ENCODE measurements at regions not wholly inside any gene's neighbourhood (a gene's known extent, or its start where the extent isn't known, plus 50 kb on each side); places are given as distances from the start of the nearest gene placed in this dataset.

- H3K4me1 Mint-ChIP-seq (ENCODE audit: low read depth), result peaks cover 57% of the 10 kb centered on the region
- no peak for DNase-seq (ENCODE audit: low spot score)
- H3K9me3 Mint-ChIP-seq, result no peaks in the 10 kb centered on the region
- H3K36me3 Mint-ChIP-seq (ENCODE audit: low read depth), result no peaks in the 10 kb centered on the region
- H3K27ac Mint-ChIP-seq, result no peak overlapping the region
- H3K4me3 Mint-ChIP-seq (ENCODE audit: low read depth), result no peak overlapping the region
- peaks cover 15% of the 10 kb centered on the region for H3K27me3 Mint-ChIP-seq (ENCODE audit: low read depth)
- intact Hi-C loops (cut with micrococcal nuclease), result loop anchor here (10.0 kb wide), 1 partner anchor 250 kb away; no protein-coding TSS in a partner anchor
Observed at GRCh38 chr15:69725275-69725674, 272.7 kb downstream of the RPLP1 start.

GRCh38 chr15:69725957-69726356 is 273.3 kb downstream of the RPLP1 start:
- no peak for DNase-seq (ENCODE audit: low spot score)
- intact Hi-C loops (cut with micrococcal nuclease), result loop anchor here (10.0 kb wide), 1 partner anchor 249 kb away; no protein-coding TSS in a partner anchor
- H3K4me1 Mint-ChIP-seq (ENCODE audit: low read depth), result peaks cover 52% of the 10 kb centered on the region
- H3K36me3 Mint-ChIP-seq (ENCODE audit: low read depth), result no peaks in the 10 kb centered on the region
- H3K9me3 Mint-ChIP-seq, result no peaks in the 10 kb centered on the region
- H3K27ac Mint-ChIP-seq, result no peak overlapping the region
- no peak overlapping the region for H3K4me3 Mint-ChIP-seq (ENCODE audit: low read depth)
- peaks cover 15% of the 10 kb centered on the region for H3K27me3 Mint-ChIP-seq (ENCODE audit: low read depth)

GRCh38 chr15:69727121-69727924 is 274.7 kb downstream of the RPLP1 start:
- Mint-ChIP-seq H3K27ac (no peak overlapping the region), H3K36me3 (ENCODE audit: low read depth) (no peaks in the 10 kb centered on the region), H3K27me3 (ENCODE audit: low read depth) (peaks cover 18% of the 10 kb centered on the region), H3K9me3 (no peaks in the 10 kb centered on the region), H3K4me1 (ENCODE audit: low read depth) (peaks cover 41% of the 10 kb centered on the region), H3K4me3 (ENCODE audit: low read depth) (no peak overlapping the region)
- DNase-seq (ENCODE audit: low spot score), result no peak
- intact Hi-C loops (cut with micrococcal nuclease), result loop anchor here (10.0 kb wide), 1 partner anchor 247 kb away; no protein-coding TSS in a partner anchor

- H3K4me3 Mint-ChIP-seq (ENCODE audit: low read depth), result no peak overlapping the region
- peak; percentile 51 for DNase-seq (ENCODE audit: low spot score)
- intact Hi-C loops (cut with micrococcal nuclease), result loop anchor here (10.0 kb wide), 1 partner anchor 246 kb away; no protein-coding TSS in a partner anchor
- H3K27me3 Mint-ChIP-seq (ENCODE audit: low read depth), result peaks cover 22% of the 10 kb centered on the region
- H3K27ac Mint-ChIP-seq, result no peak overlapping the region
- no peaks in the 10 kb centered on the region for H3K9me3 Mint-ChIP-seq
- H3K4me1 Mint-ChIP-seq (ENCODE audit: low read depth), result peaks cover 33% of the 10 kb centered on the region
- H3K36me3 Mint-ChIP-seq (ENCODE audit: low read depth), result no peaks in the 10 kb centered on the region
Observed at GRCh38 chr15:69729167-69729748, 276.6 kb downstream of the RPLP1 start.

GRCh38 chr15:69730281-69731080 is 277.9 kb downstream of the RPLP1 start:
- Mint-ChIP-seq H3K36me3 (ENCODE audit: low read depth) (no peaks in the 10 kb centered on the region), H3K4me1 (ENCODE audit: low read depth) (peaks cover 21% of the 10 kb centered on the region), H3K4me3 (ENCODE audit: low read depth) (no peak overlapping the region), H3K9me3 (no peaks in the 10 kb centered on the region), H3K27me3 (ENCODE audit: low read depth) (peaks cover 18% of the 10 kb centered on the region), H3K27ac (no peak overlapping the region)
- intact Hi-C loops (cut with micrococcal nuclease), result no loop called here
- no peak for DNase-seq (ENCODE audit: low spot score)

GRCh38 chr15:69731081-69731330 is 278.4 kb downstream of the RPLP1 start:
- Mint-ChIP-seq H3K4me3 (ENCODE audit: low read depth) (no peak overlapping the region), H3K27me3 (ENCODE audit: low read depth) (peaks cover 23% of the 10 kb centered on the region), H3K4me1 (ENCODE audit: low read depth) (peaks cover 20% of the 10 kb centered on the region), H3K36me3 (ENCODE audit: low read depth) (no peaks in the 10 kb centered on the region), H3K9me3 (no peaks in the 10 kb centered on the region), H3K27ac (no peak overlapping the region)
- intact Hi-C loops (cut with micrococcal nuclease), result no loop called here
- no peak for DNase-seq (ENCODE audit: low spot score)

- no peak overlapping the region for H3K27ac Mint-ChIP-seq
- no peaks in the 10 kb centered on the region for H3K9me3 Mint-ChIP-seq
- H3K27me3 Mint-ChIP-seq (ENCODE audit: low read depth), result peaks cover 27% of the 10 kb centered on the region
Observed at GRCh38 chr15:69731581-69731980, 279.0 kb downstream of the RPLP1 start.

GRCh38 chr15:69732133-69732532 is 279.5 kb downstream of the RPLP1 start:
- no peak overlapping the region for H3K4me3 Mint-ChIP-seq (ENCODE audit: low read depth)
- H3K36me3 Mint-ChIP-seq (ENCODE audit: low read depth), result no peaks in the 10 kb centered on the region
- DNase-seq (ENCODE audit: low spot score), result no peak
- no peak overlapping the region for H3K27ac Mint-ChIP-seq
- H3K4me1 Mint-ChIP-seq (ENCODE audit: low read depth), result peaks cover 14% of the 10 kb centered on the region
- H3K9me3 Mint-ChIP-seq, result peaks cover 2% of the 10 kb centered on the region
- intact Hi-C loops (cut with micrococcal nuclease), result no loop called here
- H3K27me3 Mint-ChIP-seq (ENCODE audit: low read depth), result peaks cover 30% of the 10 kb centered on the region

More at GRCh38 chr15:69731581-69731980, 279.0 kb downstream of the RPLP1 start:
- Mint-ChIP-seq H3K4me3 (ENCODE audit: low read depth) (no peak overlapping the region), H3K4me1 (ENCODE audit: low read depth) (peaks cover 15% of the 10 kb centered on the region), H3K36me3 (ENCODE audit: low read depth) (no peaks in the 10 kb centered on the region)
- no peak for DNase-seq (ENCODE audit: low spot score)
- intact Hi-C loops (cut with micrococcal nuclease), result no loop called here

GRCh38 chr15:69734699-69735098 is 282.1 kb downstream of the RPLP1 start:
- H3K9me3 Mint-ChIP-seq, result peaks cover 3% of the 10 kb centered on the region
- no peak for DNase-seq (ENCODE audit: low spot score)
- H3K27me3 Mint-ChIP-seq (ENCODE audit: low read depth), result peaks cover 36% of the 10 kb centered on the region
- H3K4me3 Mint-ChIP-seq (ENCODE audit: low read depth), result no peak overlapping the region
- no peak overlapping the region for H3K27ac Mint-ChIP-seq
- intact Hi-C loops (cut with micrococcal nuclease), result no loop called here
- H3K4me1 Mint-ChIP-seq (ENCODE audit: low read depth), result peaks cover 2% of the 10 kb centered on the region
- H3K36me3 Mint-ChIP-seq (ENCODE audit: low read depth), result no peaks in the 10 kb centered on the region

GRCh38 chr15:69735121-69735520 is 282.5 kb downstream of the RPLP1 start:
- Mint-ChIP-seq H3K27ac (no peak overlapping the region), H3K9me3 (peaks cover 3% of the 10 kb centered on the region), H3K4me3 (ENCODE audit: low read depth) (no peak overlapping the region), H3K27me3 (ENCODE audit: low read depth) (peaks cover 39% of the 10 kb centered on the region), H3K4me1 (ENCODE audit: low read depth) (peaks cover 2% of the 10 kb centered on the region), H3K36me3 (ENCODE audit: low read depth) (no peaks in the 10 kb centered on the region)
- no peak for DNase-seq (ENCODE audit: low spot score)
- intact Hi-C loops (cut with micrococcal nuclease), result no loop called here

- no peak for DNase-seq (ENCODE audit: low spot score)
- H3K4me1 Mint-ChIP-seq (ENCODE audit: low read depth), result no peaks in the 10 kb centered on the region
- intact Hi-C loops (cut with micrococcal nuclease), result no loop called here
- H3K4me3 Mint-ChIP-seq (ENCODE audit: low read depth), result no peak overlapping the region
- no peaks in the 10 kb centered on the region for H3K36me3 Mint-ChIP-seq (ENCODE audit: low read depth)
- no peak overlapping the region for H3K27ac Mint-ChIP-seq
- peaks cover 37% of the 10 kb centered on the region for H3K27me3 Mint-ChIP-seq (ENCODE audit: low read depth)
- H3K9me3 Mint-ChIP-seq, result peaks cover 8% of the 10 kb centered on the region
Observed at GRCh38 chr15:69736161-69736560, 283.5 kb downstream of the RPLP1 start.

- DNase-seq (ENCODE audit: low spot score), result no peak
- no peaks in the 10 kb centered on the region for H3K36me3 Mint-ChIP-seq (ENCODE audit: low read depth)
- H3K27me3 Mint-ChIP-seq (ENCODE audit: low read depth), result peaks cover 33% of the 10 kb centered on the region
- no peak overlapping the region for H3K27ac Mint-ChIP-seq
- intact Hi-C loops (cut with micrococcal nuclease), result no loop called here
- H3K4me3 Mint-ChIP-seq (ENCODE audit: low read depth), result no peak overlapping the region
- H3K4me1 Mint-ChIP-seq (ENCODE audit: low read depth), result peaks cover 5% of the 10 kb centered on the region
- H3K9me3 Mint-ChIP-seq, result peaks cover 8% of the 10 kb centered on the region
Observed at GRCh38 chr15:69737916-69738315, 285.3 kb downstream of the RPLP1 start.

GRCh38 chr15:69740684-69741083 is 288.1 kb downstream of the RPLP1 start:
- no peak for DNase-seq (ENCODE audit: low spot score)
- H3K4me3 Mint-ChIP-seq (ENCODE audit: low read depth), result no peak overlapping the region
- intact Hi-C loops (cut with micrococcal nuclease), result no loop called here
- peaks cover 8% of the 10 kb centered on the region for H3K9me3 Mint-ChIP-seq
- H3K36me3 Mint-ChIP-seq (ENCODE audit: low read depth), result no peaks in the 10 kb centered on the region
- peaks cover 21% of the 10 kb centered on the region for H3K27me3 Mint-ChIP-seq (ENCODE audit: low read depth)
- H3K4me1 Mint-ChIP-seq (ENCODE audit: low read depth), result peaks cover 27% of the 10 kb centered on the region
- H3K27ac Mint-ChIP-seq, result no peak overlapping the region
